Loucy (cell line): ENCODE measurements at regions not wholly inside any gene's neighbourhood (a gene's known extent, or its start where the extent isn't known, plus 50 kb on each side); places are given as distances from the start of the nearest gene placed in this dataset.

Experiments
- H2AFZ ChIP-seq: fragments of 200-600 bp; sonication (generic); 2 replicates; pipeline ENCODE4 v1.6.0; 2016; ENCODE audit warnings: antibody characterized with exemption, mild to moderate bottlenecking, low read length, moderate library complexity
- H3F3A ChIP-seq: fragments of 200-600 bp; 2 replicates; pipeline ENCODE4 v1.6.0; 2016; ENCODE audit warnings: antibody characterized with exemption, low read depth, mild to moderate bottlenecking
- H3K27me3 ChIP-seq: fragments of 200-600 bp; sonication (generic); 2 replicates; pipeline ENCODE4 v1.6.1; 2014; ENCODE audit warnings: low read length, mild to moderate bottlenecking; ENCODE audit not compliant: insufficient read depth, poor library complexity, severe bottlenecking
- H3K36me3 ChIP-seq: fragments of 200-600 bp; sonication (generic); 2 replicates; pipeline ENCODE4 v1.6.1; 2016; ENCODE audit warnings: low read length; ENCODE audit not compliant: insufficient read depth
- H3K4me1 ChIP-seq: fragments of 200-600 bp; sonication (generic); 2 replicates; pipeline ENCODE4 v1.5.1; 2014; ENCODE audit warnings: low read length, mild to moderate bottlenecking; ENCODE audit not compliant: insufficient read depth, poor library complexity, severe bottlenecking
- H3K4me2 ChIP-seq: fragments of 200-600 bp; sonication (generic); 2 replicates; pipeline ENCODE4 v1.6.0; 2014; ENCODE audit warnings: antibody characterized with exemption, low read length, low read depth, mild to moderate bottlenecking; ENCODE audit not compliant: poor library complexity, severe bottlenecking
- H3K4me3 ChIP-seq: fragments of 200-600 bp; sonication (generic); 2 replicates; pipeline ENCODE4 v1.5.1; 2014; ENCODE audit warnings: low read length, mild to moderate bottlenecking, mixed read lengths; ENCODE audit not compliant: poor library complexity, severe bottlenecking
- H3K79me2 ChIP-seq: fragments of 200-600 bp; sonication (generic); 2 replicates; pipeline ENCODE4 v1.6.1; 2014; ENCODE audit warnings: low read length; ENCODE audit not compliant: insufficient read depth
- H3K9ac ChIP-seq: fragments of 200-600 bp; sonication (generic); 2 replicates; pipeline ENCODE4 v1.6.0; 2014; ENCODE audit warnings: mild to moderate bottlenecking, low read depth, low read length, moderate library complexity; ENCODE audit not compliant: poor library complexity, severe bottlenecking
- H3K9me2 ChIP-seq: fragments of 200-600 bp; sonication (generic); replicated peaks from 2 replicates; pipeline ENCODE4 v1.6.1; 2016; ENCODE audit warnings: low read depth, low read length, mixed read lengths
- H3K9me3 ChIP-seq: fragments of 200-600 bp; sonication (generic); 2 replicates; pipeline ENCODE4 v1.6.1; 2014; ENCODE audit warnings: mild to moderate bottlenecking, antibody characterized with exemption, low read length, low read depth; ENCODE audit not compliant: insufficient read depth
- H4K20me1 ChIP-seq: fragments of 200-600 bp; sonication (generic); 2 replicates; pipeline ENCODE4 v1.6.0; 2014; ENCODE audit warnings: antibody characterized with exemption, low read length, mild to moderate bottlenecking; ENCODE audit not compliant: insufficient read depth, poor library complexity, severe bottlenecking
- EZH2phosphoT487 ChIP-seq: fragments of 200-600 bp; IDR thresholded peaks from 2 replicates; pipeline ENCODE4 v1.6.1; 2018; ENCODE audit warnings: antibody characterized with exemption, mild to moderate bottlenecking, moderate library complexity, borderline replicate concordance
- TF ChIP-seq, protein P1 (sequence below): fragments of 200-600 bp; sonication (generic); conservative IDR thresholded peaks from 2 replicates; pipeline ENCODE4 v1.5.1; 2014; ENCODE audit warnings: mild to moderate bottlenecking, antibody characterized with exemption, low read length

DNA sequence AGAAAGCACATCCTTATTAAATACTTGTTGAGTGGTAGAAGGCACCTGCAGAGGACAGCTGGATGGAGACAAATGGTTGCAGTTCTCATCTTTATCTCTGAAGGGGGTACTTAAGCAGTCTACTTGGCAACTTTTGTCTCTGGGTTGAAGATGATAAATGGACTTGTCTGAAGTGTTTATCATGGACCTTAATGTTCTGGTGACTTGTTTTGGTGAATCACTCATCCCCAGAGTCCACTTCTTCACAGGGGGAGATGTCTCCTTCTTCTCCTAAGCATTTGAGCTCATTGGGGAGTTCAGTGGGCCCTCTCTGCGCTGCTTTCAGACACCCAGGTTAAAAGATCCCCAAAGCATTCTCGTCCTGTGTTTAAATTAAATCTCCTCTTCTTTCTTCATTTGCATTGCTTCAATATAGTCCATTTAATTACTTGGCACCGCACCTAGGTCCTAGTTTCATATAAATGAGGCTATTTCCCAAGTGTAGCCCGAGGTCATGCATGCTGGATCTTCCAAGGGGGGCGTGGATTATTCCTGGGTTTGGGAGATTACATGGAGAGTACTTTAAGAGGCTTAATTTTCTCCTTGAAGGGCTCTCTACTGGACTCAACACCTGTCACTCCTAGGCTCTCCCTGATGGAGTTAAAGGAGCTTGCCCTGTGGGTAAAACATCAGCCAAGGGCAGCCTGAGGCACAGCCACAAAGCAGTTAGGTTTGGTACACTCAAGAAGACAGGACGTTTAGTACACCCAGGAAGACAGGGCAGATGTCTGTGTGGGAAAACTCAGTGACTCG, 239.3 kb upstream of the C2CD4B start:
- peaks cover 23% of the 10 kb centered on the region for H3K27me3 ChIP-seq

DNA sequence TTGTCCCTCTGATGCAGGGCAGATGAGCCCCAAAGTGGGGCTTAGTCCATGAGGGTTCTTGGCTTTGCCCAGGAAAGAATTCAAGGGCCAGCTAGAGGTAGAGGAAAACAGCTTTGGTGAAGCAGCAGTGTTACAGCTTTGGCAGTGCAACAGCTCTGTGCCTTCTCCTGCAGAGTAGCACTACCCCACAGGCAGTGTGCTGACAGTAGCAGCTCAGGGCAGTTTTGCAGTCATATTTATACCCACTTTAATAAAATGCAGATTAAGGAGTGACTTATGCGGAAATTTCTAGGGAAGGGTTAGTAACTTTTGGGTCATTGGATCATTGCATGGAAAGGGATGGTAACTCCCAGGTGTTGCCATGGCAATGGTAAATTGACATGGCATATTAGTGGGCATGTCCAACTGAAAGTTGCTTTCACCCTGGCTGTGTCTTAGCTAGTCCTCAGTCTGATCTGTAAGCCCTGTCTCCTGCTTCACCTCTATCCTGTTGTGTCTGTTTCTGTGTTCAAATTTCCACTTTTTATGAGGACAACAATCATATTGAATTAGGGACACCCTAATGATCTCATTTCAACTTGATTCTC, 241.3 kb upstream of the C2CD4B start:
- Histone ChIP-seq H3K9ac (no peak overlapping the region), H3K4me1 (no peaks in the 10 kb centered on the region), H3K79me2 (no peaks in the 10 kb centered on the region), H3F3A (no peaks in the 10 kb centered on the region), H3K27me3 (peaks cover 29% of the 10 kb centered on the region), H3K9me3 (no peaks in the 10 kb centered on the region), H2AFZ (no peak overlapping the region), H3K36me3 (no peaks in the 10 kb centered on the region), H4K20me1 (no peaks in the 10 kb centered on the region), H3K4me3 (no peak overlapping the region), H3K9me2 (no peaks in the 10 kb centered on the region), H3K4me2 (no peak overlapping the region)
- TF ChIP-seq, protein P1, sequence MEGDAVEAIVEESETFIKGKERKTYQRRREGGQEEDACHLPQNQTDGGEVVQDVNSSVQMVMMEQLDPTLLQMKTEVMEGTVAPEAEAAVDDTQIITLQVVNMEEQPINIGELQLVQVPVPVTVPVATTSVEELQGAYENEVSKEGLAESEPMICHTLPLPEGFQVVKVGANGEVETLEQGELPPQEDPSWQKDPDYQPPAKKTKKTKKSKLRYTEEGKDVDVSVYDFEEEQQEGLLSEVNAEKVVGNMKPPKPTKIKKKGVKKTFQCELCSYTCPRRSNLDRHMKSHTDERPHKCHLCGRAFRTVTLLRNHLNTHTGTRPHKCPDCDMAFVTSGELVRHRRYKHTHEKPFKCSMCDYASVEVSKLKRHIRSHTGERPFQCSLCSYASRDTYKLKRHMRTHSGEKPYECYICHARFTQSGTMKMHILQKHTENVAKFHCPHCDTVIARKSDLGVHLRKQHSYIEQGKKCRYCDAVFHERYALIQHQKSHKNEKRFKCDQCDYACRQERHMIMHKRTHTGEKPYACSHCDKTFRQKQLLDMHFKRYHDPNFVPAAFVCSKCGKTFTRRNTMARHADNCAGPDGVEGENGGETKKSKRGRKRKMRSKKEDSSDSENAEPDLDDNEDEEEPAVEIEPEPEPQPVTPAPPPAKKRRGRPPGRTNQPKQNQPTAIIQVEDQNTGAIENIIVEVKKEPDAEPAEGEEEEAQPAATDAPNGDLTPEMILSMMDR = no peak
- no peak for TF ChIP-seq EZH2phosphoT487

More for the DNA sequence above, 239.3 kb upstream of the C2CD4B start:
- no peak overlapping the region for H3K9ac ChIP-seq
- H3K4me3 ChIP-seq = no peak overlapping the region
- H3K4me1 ChIP-seq = no peaks in the 10 kb centered on the region
- peaks cover 7% of the 10 kb centered on the region for H3K9me3 ChIP-seq
- H4K20me1 ChIP-seq = no peaks in the 10 kb centered on the region
- H2AFZ ChIP-seq = no peak overlapping the region
- no peaks in the 10 kb centered on the region for H3F3A ChIP-seq
- no peaks in the 10 kb centered on the region for H3K9me2 ChIP-seq
- no peak overlapping the region for H3K4me2 ChIP-seq
- no peaks in the 10 kb centered on the region for H3K36me3 ChIP-seq
- no peaks in the 10 kb centered on the region for H3K79me2 ChIP-seq
- TF ChIP-seq, protein P1 = no peak
- TF ChIP-seq EZH2phosphoT487 = no peak

DNA sequence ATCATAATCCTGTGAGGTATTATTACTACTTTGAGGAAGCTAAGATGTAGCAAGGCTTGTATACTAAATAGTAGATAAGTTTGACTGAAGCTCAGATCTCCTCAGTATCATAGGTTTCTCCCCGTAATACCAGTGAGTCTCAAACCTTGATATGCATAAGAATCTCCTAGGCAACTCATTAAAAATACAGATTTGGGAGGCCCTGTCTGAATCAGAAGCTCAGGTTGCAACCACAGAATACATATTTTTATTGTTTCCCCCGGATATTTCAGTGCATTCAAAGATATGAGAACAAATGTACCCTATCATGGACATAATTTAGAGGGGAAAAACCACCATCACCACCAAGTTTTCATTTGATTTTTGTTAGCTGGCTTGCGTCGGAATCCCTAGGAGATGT, 242.1 kb upstream of the C2CD4B start:
- Histone ChIP-seq H3K4me3 (no peak overlapping the region), H2AFZ (no peak overlapping the region), H3K4me1 (no peaks in the 10 kb centered on the region), H3F3A (no peaks in the 10 kb centered on the region), H3K9me3 (no peaks in the 10 kb centered on the region), H3K36me3 (no peaks in the 10 kb centered on the region), H3K27me3 (peaks cover 37% of the 10 kb centered on the region), H3K9me2 (no peaks in the 10 kb centered on the region), H3K4me2 (no peak overlapping the region), H3K79me2 (no peaks in the 10 kb centered on the region), H3K9ac (no peak overlapping the region), H4K20me1 (no peaks in the 10 kb centered on the region)
- TF ChIP-seq EZH2phosphoT487 = no peak
- TF ChIP-seq, protein P1 = no peak
